ENCODE measurements at regions not wholly inside any gene's neighbourhood (a gene's known extent, or its start where the extent isn't known, plus 50 kb on each side); places are given as distances from the start of the nearest gene placed in this dataset.

DNA sequence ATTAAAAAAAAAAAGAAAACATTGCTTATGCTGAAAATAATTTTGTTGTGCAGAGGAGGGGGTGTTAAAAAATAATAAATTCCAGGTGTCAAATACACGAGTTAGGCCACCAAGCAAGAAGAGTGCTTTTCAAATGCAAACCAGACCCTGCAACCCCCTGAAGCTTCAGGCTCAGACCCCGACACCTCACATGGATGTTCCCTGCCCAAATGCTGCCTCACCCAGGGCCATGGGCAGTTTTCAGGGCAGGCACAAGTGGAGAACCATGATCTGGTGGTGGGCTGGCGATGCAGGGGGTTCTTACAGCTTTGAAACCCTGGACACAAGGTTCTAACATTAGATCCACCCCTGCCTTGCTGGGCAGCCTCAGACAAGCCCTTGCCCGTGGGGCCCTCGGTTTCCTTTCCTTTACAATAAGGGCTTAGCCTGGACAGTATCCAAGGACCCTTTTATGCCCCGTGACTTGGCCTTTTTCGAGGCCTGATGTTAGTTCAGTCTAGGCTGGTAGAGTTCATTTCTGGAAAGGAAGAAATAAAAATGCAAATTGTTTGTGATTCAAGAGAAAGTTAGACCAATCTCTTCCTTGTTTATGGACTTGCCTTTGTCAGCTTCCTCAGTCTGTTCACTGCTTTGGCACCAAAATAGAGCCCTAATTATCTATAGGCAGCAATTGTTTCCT lies 168.7 kb downstream of the DDX1 start:
- no peak for DNase-seq (ENCODE audit: low read depth)
- H3K4me3 ChIP-seq (ENCODE audit: low read depth, low read length) = no peak overlapping the region

DNA sequence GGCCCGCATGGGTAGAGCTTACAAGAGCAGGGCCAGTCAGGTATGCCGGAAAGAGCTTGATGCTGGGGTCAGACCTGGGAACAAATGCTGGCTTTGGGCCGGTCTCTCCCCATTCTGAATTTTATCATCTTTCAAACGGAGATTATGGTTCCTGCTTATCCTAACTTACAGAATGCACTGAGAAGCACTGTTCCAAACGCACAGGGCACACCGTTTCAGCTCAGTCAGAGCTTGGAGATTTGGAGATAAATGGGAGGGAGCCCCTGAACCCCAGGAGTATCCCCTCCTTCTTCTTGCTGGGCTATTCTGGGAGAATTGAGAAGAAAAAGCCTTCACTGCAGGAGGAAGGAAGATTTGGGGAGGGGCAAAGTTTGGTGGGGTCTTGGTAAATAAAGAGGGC lies 169.4 kb downstream of the DDX1 start:
- H3K4me3 ChIP-seq (ENCODE audit: low read depth, low read length) = no peak overlapping the region
- no peak for DNase-seq (ENCODE audit: low read depth)

DNA sequence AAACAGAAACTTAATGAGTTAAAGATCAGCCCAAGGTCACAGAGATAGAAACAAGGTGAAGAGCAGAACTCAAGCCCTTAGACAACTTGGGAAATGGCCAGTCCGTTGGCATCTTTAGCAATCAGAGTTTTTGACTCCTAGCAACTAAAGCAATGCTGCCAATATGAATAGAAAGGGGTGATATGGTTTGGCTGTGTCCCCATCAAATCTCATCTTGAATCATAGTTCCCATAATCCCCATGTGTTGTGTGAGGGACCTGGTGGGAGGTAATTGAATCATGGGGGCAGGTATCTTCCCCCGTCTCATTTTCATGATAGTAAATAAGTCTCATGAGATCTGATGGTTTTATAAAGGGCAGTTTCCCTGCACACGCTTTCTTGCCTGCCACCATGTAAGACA lies 170.2 kb downstream of the DDX1 start:
- DNase-seq (ENCODE audit: low read depth) = no peak
- H3K4me3 ChIP-seq (ENCODE audit: low read depth, low read length) = no peak overlapping the region

DNA sequence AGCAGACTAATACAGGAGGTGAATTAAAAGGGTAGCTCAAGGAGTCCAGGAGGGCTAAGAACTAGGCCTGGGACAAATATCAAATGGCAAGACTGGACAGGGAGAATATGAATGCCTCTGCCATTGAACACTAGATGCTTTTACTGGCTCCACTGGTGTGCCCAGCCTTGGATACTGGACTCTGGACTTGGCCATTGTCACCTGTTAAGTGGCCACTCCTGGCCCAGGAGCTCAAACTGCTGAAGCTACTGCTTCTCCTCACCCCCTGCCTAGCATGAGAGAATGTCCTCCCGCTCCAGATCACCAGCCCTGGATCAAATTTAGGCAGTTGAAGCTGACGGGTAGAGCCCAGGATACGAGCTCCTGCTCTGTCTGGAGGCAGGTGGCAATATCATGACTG lies 170.8 kb downstream of the DDX1 start:
- no peak overlapping the region for H3K4me3 ChIP-seq (ENCODE audit: low read depth, low read length)
- no peak for DNase-seq (ENCODE audit: low read depth)

DNA sequence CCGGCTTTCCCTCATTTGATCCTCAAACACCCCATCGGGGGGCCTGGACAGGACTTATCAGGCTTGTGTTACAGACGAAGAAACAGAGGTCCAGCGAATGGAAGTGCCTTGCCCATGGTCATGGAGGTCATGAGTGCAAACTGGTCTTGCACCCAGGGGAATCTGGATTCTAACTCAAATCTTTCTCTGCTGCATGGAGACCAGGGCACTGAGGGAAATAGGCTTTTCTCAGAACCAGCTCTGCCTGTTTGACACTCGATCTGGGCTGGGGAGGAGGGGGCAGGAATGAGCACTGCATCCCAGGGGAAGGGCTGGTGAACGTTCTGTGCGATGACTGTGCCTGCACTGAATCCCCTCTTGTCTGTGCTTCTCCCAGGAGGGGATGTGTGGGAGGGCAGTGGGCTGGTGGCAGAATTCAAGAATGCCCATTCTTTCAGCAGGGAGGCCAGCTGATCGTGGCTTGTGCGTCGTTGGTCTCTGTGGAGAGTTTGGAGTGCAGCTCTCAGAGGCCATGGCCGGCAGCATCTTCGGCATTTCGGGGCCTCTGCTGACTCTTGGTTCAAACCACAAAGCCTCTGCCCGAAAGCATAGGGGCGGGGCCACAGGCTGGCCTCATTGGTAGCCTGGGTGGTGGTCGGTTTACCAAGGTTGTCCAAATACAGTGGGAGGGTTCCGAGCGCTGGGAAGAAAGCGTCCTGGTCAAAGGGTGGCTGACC lies 171.6 kb downstream of the DDX1 start:
- no peak for DNase-seq (ENCODE audit: low read depth)
- no peak overlapping the region for H3K4me3 ChIP-seq (ENCODE audit: low read depth, low read length)

DNA sequence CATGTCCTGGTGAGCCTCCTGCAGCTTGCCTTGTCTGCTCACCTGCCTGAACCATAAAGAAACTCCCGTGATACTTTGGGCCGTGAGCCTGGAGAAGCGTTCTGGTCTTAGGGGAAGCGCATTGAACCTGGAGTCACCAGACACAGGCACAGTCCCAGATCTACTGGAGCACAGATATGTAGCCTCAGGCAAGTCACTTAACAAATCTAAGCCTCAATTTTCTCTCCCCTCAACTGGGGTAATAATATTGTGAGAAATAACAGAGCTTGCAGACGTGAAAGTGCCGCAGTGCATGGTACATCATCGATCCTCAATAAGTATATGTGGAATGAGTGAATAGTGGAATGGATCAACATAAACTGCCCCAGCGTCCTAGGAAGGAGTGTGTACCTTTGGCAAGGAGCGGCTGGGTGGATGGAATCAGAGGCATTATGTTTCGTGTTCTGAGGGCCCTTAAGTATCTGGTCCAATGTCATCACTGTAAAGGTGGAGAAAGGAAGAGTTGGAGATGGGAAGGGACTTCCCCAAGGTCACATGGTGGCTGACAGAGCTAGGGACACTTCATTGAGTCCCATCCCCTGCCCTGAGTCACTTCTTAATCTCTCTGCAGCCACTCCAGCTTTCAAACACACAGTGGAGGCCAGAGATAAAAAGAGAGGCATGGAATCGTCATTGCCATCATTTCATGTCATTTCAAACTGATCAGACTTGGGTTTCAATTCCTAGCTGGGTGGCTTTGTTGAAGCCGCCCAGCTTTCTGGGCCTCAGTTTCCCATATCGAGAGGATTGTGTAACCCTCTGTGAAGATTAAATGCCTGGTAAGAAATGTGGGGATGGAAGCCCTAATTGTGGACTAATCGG lies 172.4 kb downstream of the DDX1 start:
- DNase-seq (ENCODE audit: low read depth) = no peak
- H3K4me3 ChIP-seq (ENCODE audit: low read depth, low read length) = no peak overlapping the region

DNA sequence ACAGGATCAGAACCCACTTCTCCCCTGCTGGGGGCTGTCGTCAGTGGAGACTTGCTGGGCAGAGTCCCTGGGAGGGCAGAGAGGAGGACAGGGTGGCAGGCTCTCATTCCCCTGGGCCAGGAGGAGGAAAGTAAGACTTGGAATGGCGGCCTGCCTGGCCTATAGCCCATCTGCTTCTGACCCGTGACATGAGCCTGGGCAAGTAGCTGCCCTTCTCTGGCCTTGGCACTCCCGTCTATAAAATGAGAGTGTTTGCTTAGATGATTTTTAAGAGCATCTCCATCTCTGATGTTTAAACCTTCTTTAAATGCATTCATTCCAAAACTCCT lies 173.0 kb downstream of the DDX1 start:
- no peak for DNase-seq (ENCODE audit: low read depth)
- no peak overlapping the region for H3K4me3 ChIP-seq (ENCODE audit: low read depth, low read length)

DNA sequence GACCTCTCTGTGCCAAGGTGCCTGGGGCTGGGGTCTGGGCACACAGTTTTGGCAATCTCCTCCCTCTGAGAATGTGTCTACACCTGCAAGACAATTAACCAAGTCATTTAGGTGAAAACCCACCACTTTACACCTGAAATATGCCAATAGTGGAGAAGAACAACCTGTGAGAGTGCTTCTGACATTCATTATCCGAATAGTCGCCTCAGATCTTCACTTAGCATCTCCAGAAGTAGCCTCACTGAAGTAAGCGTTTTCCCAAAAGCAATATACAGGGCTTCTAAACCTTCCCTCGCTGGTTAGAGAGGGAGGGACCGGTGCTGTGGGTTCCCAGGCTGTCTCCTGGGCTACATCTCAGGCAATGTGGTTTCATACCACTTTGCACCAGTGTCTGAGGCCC lies 173.5 kb downstream of the DDX1 start:
- DNase-seq (ENCODE audit: low read depth) = no peak
- H3K4me3 ChIP-seq (ENCODE audit: low read depth, low read length) = no peak overlapping the region

DNA sequence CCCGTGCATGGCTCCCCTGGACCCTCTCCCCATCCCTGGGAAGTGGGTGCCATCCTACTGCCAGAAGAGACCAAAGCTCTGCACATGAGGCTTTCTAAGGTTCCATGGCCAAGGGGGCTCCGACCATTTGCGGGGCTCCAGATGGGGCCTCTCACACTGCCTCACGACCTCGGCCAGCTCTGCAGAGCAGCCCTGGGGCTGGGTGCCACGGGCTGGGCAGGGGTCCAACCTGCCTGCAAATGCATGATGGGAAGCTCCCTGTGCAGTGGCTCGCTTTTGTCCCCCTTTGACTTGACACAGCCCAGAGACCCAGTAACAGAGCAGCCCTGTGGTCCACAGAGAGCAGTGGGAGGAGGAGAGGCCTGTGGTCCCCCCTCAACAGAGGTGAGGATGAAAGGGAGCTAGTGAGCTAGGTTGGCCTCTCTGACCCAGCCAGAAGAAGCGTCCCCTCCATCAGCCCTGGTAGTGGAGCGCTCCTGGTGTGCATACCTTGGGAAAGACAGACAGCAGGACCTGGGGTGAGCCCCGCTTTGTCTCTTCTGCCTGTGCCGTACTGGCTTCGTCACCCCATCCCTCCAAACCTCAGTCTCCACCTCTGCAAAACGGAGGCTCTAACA lies 174.1 kb downstream of the DDX1 start:
- DNase-seq (ENCODE audit: low read depth) = no peak
- no peak overlapping the region for H3K4me3 ChIP-seq (ENCODE audit: low read depth, low read length)

DNA sequence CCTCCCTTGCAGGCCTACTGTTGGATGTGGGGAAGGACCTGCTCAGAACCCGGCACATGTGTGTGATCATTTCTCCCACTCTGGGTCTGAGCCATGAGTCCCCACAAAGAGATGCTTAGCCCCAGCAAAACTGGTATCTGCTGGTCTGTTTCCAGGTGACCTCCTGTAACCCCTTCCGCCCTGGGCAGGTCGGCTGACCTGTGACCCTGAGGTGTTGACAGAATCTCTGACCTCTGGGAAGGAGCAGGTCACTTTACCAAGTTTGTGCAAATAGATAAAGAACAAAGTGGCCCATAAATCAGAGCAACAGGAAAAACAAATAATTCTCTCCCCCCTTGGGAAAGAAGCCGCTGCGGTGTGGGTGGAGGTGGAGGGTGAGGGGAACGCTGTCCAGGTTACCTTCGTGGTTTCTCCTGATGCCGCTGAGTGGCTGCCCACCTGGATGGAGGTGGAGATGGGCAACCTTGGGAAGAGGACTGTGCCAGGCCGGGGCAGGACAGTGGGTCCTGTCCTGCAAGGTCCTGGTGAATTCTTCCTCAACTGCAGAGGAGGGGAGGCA lies 174.0 kb upstream of the MYCN start:
- H3K4me3 ChIP-seq (ENCODE audit: low read depth, low read length) = no peak overlapping the region
- no peak for DNase-seq (ENCODE audit: low read depth)

DNA sequence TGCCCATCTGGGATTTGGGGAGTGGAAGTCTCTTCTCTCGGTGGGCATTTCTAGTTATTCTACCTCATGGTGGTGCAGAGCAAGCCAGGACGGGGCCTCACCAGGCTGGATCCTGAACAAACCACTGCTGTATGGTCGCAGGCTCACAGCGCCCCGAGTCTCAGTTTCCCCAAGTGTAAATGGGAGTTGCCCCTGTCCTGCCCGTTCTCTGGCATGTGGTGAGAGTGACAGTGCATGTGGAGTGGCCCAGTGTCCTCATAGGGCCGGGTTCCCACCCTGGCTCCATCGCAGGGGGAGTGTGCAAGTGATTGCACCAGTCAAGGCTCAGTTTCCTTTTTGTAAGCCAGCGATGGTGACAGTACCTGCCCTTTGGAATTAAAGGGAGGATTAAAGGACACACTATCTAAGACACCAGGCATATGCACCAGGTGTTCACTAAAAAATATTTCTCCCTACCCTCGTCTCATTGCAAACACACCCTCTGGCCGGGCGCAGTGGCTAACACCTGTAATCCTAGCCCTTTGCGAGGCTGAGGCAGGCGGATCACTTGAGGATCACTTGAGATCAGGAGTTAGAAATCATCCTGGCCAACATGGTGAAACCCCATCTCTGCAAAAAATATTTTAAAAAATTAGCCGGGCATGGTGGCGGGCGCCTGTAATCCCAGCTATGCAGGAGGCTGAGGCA lies 173.3 kb upstream of the MYCN start:
- no peak for DNase-seq (ENCODE audit: low read depth)
- H3K4me3 ChIP-seq (ENCODE audit: low read depth, low read length) = no peak overlapping the region

DNA sequence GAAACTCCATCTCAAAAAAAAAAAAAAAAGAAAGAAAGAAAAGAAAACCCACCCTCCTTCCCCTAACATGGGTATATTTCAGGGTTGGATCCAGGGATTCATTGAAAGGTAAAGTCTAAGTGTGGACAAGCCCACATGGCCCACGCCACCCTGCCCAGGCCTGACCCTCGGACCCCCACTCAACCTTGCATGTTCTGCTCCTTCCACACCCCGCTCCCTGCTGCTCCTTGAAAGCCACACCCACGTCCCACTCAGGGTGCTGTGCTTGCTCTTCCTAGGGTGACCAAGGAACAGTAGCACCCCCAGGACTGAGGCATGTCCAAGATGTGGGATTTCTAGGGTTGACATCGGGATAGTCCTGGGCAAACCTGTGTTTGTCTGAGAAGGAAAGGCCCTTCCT lies 172.7 kb upstream of the MYCN start:
- H3K4me3 ChIP-seq (ENCODE audit: low read depth, low read length) = no peak overlapping the region
- DNase-seq (ENCODE audit: low read depth) = no peak

DNA sequence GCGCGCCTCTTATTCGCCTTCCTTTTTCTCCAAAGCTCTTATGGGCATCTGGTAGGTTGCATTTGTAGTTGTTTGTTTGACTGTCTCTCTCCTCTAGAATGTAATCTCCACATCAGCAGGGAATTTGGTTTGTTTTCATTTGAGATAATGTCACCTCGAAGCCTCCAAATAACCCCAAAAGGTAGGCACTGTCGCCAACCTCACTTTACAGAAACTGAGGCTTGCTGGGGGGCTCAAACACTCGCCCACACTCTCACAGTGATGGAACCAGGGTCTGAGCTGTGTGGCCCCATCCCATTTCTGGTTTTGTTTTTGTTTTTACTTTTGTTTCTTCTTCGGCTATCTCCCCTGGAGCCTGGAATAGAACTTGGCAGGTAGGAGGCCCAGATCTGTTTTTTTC lies 172.2 kb upstream of the MYCN start:
- H3K4me3 ChIP-seq (ENCODE audit: low read depth, low read length) = no peak overlapping the region
- DNase-seq (ENCODE audit: low read depth) = no peak

DNA sequence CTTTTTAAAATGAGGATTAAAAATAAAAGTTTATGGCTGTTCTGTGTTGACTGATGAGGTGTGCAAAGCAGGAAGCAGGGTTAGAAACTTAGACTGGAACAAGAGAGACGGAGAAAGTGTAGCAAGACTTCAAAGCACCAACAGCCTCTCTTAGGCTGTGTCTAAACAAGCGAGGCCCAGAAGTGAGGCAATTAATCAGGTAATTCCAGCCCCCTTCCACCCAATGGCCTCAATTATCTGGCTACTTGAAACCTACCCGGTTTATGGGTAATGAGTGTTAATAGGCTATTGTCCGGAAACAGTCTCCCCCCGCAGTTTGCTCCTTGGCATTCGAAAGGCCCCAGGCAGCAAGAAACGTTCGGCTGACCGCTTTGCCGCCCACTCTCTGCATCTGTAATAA lies 171.7 kb upstream of the MYCN start:
- no peak for DNase-seq (ENCODE audit: low read depth)

DNA sequence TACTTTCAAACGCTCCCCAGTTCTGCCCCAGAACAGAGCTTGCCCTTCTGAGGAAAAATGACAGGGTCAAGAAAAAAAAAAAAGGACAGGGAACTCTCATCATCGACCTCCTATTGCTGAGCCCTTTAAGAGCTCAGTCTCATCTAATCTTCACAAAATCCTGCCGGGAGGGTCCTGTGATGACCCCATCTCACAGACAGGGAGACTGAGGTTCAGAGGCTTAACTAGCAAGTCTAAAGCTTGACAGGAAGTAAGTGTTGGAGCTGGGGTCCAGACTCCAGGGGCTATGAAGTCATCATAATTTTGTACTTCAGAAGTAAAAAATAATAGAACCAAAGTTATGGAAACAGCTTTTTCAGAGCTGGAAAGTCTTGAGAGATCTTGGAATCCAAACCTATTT lies 171.1 kb upstream of the MYCN start:
- no peak overlapping the region for H3K4me3 ChIP-seq (ENCODE audit: low read depth, low read length)
- DNase-seq (ENCODE audit: low read depth) = no peak

More for the DNA sequence above, 171.7 kb upstream of the MYCN start:
- H3K4me3 ChIP-seq (ENCODE audit: low read depth, low read length) = no peak overlapping the region

DNA sequence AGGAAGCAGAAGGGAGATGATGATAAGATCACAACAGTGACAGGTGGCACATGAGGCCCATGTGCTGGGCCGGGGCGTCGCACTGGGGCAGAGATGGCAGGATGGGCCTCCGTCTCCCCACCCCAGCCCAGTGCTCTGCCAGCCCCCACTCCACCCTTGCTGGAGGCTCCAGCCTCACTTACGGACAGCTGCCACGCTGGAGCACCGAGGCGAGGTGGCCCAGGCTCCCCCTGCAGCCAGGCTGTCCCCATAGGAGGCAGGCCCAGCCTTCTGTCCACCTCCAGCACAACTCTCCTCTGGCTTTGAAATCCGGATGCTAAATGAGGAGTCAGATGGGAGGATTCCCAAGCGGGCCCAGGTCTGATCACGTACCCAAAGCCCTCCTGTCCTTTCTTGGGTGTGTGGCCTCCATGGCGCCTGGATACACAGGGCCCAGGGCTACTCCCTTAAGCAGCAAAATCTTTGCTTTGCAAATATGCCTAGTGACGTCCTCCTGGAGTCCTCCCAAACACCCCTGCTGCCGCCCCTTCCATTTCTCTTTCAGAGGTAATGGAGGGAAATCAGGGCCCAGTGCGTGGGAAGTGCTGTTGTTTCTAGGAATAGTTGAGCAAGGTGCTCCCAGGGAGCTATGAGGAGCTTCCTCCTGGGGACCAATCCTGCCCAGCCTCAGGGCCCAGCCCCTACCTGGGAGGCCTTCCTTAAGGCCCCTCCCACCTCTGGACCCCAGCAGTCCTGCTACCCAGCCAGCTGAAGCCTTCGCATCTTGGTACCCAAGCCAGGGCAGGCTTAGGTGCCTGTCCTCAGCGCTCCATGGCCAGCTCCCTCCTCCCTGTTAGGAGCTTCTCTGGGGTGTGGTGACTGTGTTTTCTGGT lies 170.4 kb upstream of the MYCN start:
- no peak for DNase-seq (ENCODE audit: low read depth)

DNA sequence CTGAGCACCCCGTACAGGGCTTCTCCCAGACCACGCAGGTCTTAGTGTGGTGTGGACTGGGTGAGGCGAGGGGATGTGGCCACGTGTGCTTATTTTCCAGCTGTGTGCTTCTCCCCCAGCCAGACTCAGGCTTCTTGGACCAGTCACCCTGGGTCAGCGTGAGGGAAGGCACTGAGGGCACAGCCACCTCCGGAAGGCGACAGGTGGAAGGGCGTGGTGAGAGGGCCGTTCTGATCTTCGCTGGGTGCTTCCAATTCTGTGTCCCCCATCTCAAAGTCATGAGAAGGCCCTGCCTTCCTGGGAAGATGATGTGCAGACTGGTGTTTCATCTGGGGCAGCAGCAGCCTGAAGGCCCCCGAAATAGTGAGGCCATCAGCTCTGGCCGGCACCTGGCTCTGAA lies 169.7 kb upstream of the MYCN start:
- no peak for DNase-seq (ENCODE audit: low read depth)
- H3K4me3 ChIP-seq (ENCODE audit: low read depth, low read length) = no peak overlapping the region

More for the DNA sequence above, 170.4 kb upstream of the MYCN start:
- no peak overlapping the region for H3K4me3 ChIP-seq (ENCODE audit: low read depth, low read length)

DNA sequence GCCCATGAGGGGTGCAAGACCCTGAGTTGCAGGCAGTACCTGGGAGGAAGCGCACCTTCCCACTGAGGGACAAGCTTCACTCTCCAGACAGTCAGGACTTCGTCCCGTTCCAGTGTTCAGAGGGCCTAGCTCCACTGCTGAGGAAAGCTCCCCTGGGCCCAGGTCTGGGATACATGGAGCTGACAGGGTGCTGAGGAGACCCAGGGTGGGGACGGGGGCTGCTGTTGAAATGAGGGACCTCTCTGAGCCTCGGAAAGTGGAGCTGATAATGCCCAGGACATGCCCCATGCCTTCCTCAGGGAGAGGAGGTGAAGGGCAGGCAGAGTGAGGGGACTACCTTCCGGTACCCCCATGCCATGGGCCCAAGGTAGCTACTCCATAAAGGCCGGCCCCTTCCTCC lies 169.2 kb upstream of the MYCN start:
- no peak for DNase-seq (ENCODE audit: low read depth)
- H3K4me3 ChIP-seq (ENCODE audit: low read depth, low read length) = no peak overlapping the region

Data from skeletal muscle cell (primary cell).